Endothelial cell of umbilical vein (primary cell): ENCODE measurements at regions not wholly inside any gene's neighbourhood (a gene's known extent, or its start where the extent isn't known, plus 50 kb on each side); places are given as distances from the start of the nearest gene placed in this dataset.

Experiments
- BruUV-seq: library from RNA; stranded (reverse); fragments of 400-500 nt; replicated peaks from 2 replicates; lab custom pipeline; 2021; lab: Mats Ljungman, UMichigan
- CTCF ChIA-PET: fragments of 300-600, 350-600 bp; sonication (Branson Sonifier 250); formaldehyde crosslinking; loops from one replicate; lab custom pipeline; 2021; ENCODE audit warnings: antibody characterized with exemption, inconsistent platforms; lab: Charles Lee
- POLR2A ChIA-PET: fragments of 300-600, 350-600 bp; sonication (Branson Sonifier 250); formaldehyde crosslinking; loops from one replicate; lab custom pipeline; 2021; ENCODE audit warnings: antibody characterized with exemption, inconsistent platforms; lab: Charles Lee
- DNase-seq: peaks from one replicate; pipeline ENCODE4 v3.0.0-alpha.2; 2011; ENCODE audit warnings: low read depth, low spot score
- FAIRE-seq: peaks from 2 replicates; lab custom pipeline; 2011; peaks lifted over from hg19 to GRCh38; lab: Jason Lieb, UNC
- H2AFZ ChIP-seq: 2 replicates; pipeline ENCODE4 v1.6.0; 2012; ENCODE audit warnings: low read depth, low read length, control low read depth, inconsistent platforms
- H3K27ac ChIP-seq: 2 replicates; pipeline ENCODE4 v1.5.1; 2011; ENCODE audit warnings: low read depth, mild to moderate bottlenecking, control low read depth, low read length, moderate library complexity; ENCODE audit not compliant: insufficient read depth
- H3K27me3 ChIP-seq, 2 experiments: 2 replicates each; pipeline versions ENCODE4 v1.6.0 to v1.6.1; 2011; ENCODE audit warnings: low read length in 2 of 2, mixed read lengths in 1 of 2; ENCODE audit not compliant: control insufficient read depth in 2 of 2, insufficient read depth in 2 of 2
- H3K36me3 ChIP-seq, 2 experiments: 2 replicates in 1 of 2; 3 replicates in 1 of 2; pipeline ENCODE4 v1.5.1; 2011; ENCODE audit warnings: low read length in 2 of 2, mild to moderate bottlenecking in 1 of 2, moderate library complexity in 1 of 2; ENCODE audit not compliant: control insufficient read depth in 2 of 2, insufficient read depth in 2 of 2; ENCODE audit errors: extremely low read depth in 1 of 2
- H3K4me1 ChIP-seq: 3 replicates; pipeline ENCODE4 v1.5.1; 2011; ENCODE audit warnings: mild to moderate bottlenecking, low read length; ENCODE audit not compliant: control insufficient read depth, insufficient read depth; ENCODE audit errors: extremely low read depth
- H3K4me2 ChIP-seq: 2 replicates; pipeline ENCODE4 v1.6.1; 2011; ENCODE audit warnings: low read length, control low read depth, mixed read lengths; ENCODE audit not compliant: insufficient read depth
- H3K4me3 ChIP-seq, 3 experiments: fragments of 200-600 bp in 1 of 3; sonication (generic), shearing (Covaris generic) in 1 of 3; replicated peaks in 1 of 3; 2 replicates each; pipeline ENCODE4 v1.5.1; 2011 to 2016; ENCODE audit warnings: control low read depth in 3 of 3, low read length in 3 of 3, mild to moderate bottlenecking in 2 of 3, inconsistent platforms in 1 of 3, low read depth in 1 of 3, moderate library complexity in 1 of 3; ENCODE audit not compliant: insufficient read depth in 1 of 3
- H3K79me2 ChIP-seq: 2 replicates; pipeline ENCODE4 v1.6.0; 2012; ENCODE audit warnings: low read length, inconsistent platforms; ENCODE audit not compliant: control insufficient read depth, insufficient read depth
- H3K9ac ChIP-seq: replicated peaks from 2 replicates; pipeline ENCODE3; 2011; ENCODE audit warnings: low read length, control low read depth; ENCODE audit not compliant: insufficient read depth; ENCODE audit errors: extremely low read depth
- H3K9me1 ChIP-seq: replicated peaks from 3 replicates; pipeline ENCODE4 v1.6.0; 2011; ENCODE audit warnings: mild to moderate bottlenecking, low read length; ENCODE audit not compliant: control insufficient read depth, insufficient read depth; ENCODE audit errors: extremely low read depth
- H3K9me3 ChIP-seq: replicated peaks from 2 replicates; pipeline ENCODE4 v1.5.1; 2012; ENCODE audit warnings: low read length, inconsistent platforms; ENCODE audit not compliant: control insufficient read depth, insufficient read depth
- H4K20me1 ChIP-seq: replicated peaks from 2 replicates; pipeline ENCODE3; 2011; ENCODE audit warnings: mild to moderate bottlenecking, low read length; ENCODE audit not compliant: control insufficient read depth, insufficient read depth; ENCODE audit errors: extremely low read depth
- CTCF ChIP-seq, 2 donors: IDR thresholded peaks; 1 replicate in 1 of 2; 2 replicates in 1 of 2; pipeline ENCODE4 v1.5.1; 2011; ENCODE audit warnings: low read length in 2 of 2, mild to moderate bottlenecking in 2 of 2, moderate library complexity in 2 of 2, control low read depth in 1 of 2, inconsistent platforms in 1 of 2, low read depth in 1 of 2; ENCODE audit not compliant: insufficient read depth in 1 of 2; ENCODE audit errors: extremely low read depth in 1 of 2
- EZH2 ChIP-seq: IDR thresholded peaks from 2 replicates; pipeline ENCODE4 v1.6.1; 2012; ENCODE audit warnings: borderline replicate concordance, low read depth, mild to moderate bottlenecking, moderate library complexity, low read length, inconsistent platforms; ENCODE audit not compliant: severe bottlenecking
- FOS ChIP-seq: IDR thresholded peaks from 2 replicates; pipeline ENCODE4 v1.6.1; 2011; ENCODE audit warnings: mild to moderate bottlenecking, low read length, moderate library complexity, borderline replicate concordance; ENCODE audit not compliant: insufficient read depth
- GATA2 ChIP-seq: IDR thresholded peaks from 2 replicates; pipeline ENCODE4 v1.7.0; 2011; ENCODE audit warnings: low read depth, mild to moderate bottlenecking, moderate library complexity, mixed read lengths, low read length; ENCODE audit not compliant: insufficient read length, insufficient read depth
- JUN ChIP-seq: IDR thresholded peaks from 2 replicates; pipeline ENCODE4 v1.6.1; 2011; ENCODE audit warnings: borderline replicate concordance, low read depth; ENCODE audit not compliant: insufficient read length, insufficient read depth
- MAX ChIP-seq: IDR thresholded peaks from 2 replicates; pipeline ENCODE4 v1.6.1; 2011; ENCODE audit not compliant: insufficient read depth, insufficient read length
- MYC ChIP-seq: IDR thresholded peaks from one replicate; pipeline ENCODE4 v1.6.1; 2011; ENCODE audit warnings: mild to moderate bottlenecking, low read depth, low read length
- POLR2A ChIP-seq: IDR thresholded peaks from 2 replicates; pipeline ENCODE4 v1.6.1; 2012; ENCODE audit warnings: low read depth, mild to moderate bottlenecking, control low read depth, low read length
- POLR2AphosphoS5 ChIP-seq: IDR thresholded peaks from 2 replicates; pipeline ENCODE4 v1.6.1; 2012; ENCODE audit warnings: low read depth, mild to moderate bottlenecking, control low read depth, low read length, moderate library complexity; ENCODE audit not compliant: insufficient read depth
- dilution Hi-C: fragments of 300-500 bp; cut with MboI; formaldehyde crosslinking; loops from one replicate; pipeline ENCODE4 v1.15.0; 2019; ENCODE audit warnings: low sequenced_read_pairs; ENCODE audit not compliant: extremely low pct_ligation_motif_present
- intact Hi-C: fragments of 100-400 bp; cut with micrococcal nuclease; formaldehyde crosslinking; loops from one replicate; pipeline ENCODE4 v1.10.0; 2022

GRCh38 chr6:106803188-106803587 lies 171.3 kb downstream of the CD24 start:
- ChIA-PET CTCF (no interaction called here), POLR2A (no interaction called here)

More at GRCh38 chr6:106803188-106803587, 171.3 kb downstream of the CD24 start:
- H3K4me1 ChIP-seq: no peaks in the 10 kb centered on the region
- intact Hi-C loops: no loop called here
- TF ChIP-seq MAX (no peak), MYC (no peak), POLR2AphosphoS5 (no peak), GATA2 (no peak), CTCF (IDR thresholded peaks at IDR 0.05; ENCODE audit: extremely low read depth in 1 of 2, insufficient read depth in 1 of 2, low read depth in 1 of 2, low read length in 2 of 2) (no peak), JUN (no peak), EZH2 (no peak), POLR2A (no peak), FOS (no peak)
- no peaks in the 10 kb centered on the region for H3K9me3 ChIP-seq
- no TSS peak for BruUV-seq
- H3K79me2 ChIP-seq: no peaks in the 10 kb centered on the region
- H3K9me1 ChIP-seq: no peaks in the 10 kb centered on the region
- no peaks in the 10 kb centered on the region for H4K20me1 ChIP-seq
- H2AFZ ChIP-seq: no peak overlapping the region
- FAIRE-seq (no peak), DNase-seq (no peak)
- H3K36me3 ChIP-seq: no peaks in the 10 kb centered on the region
- no peak overlapping the region for H3K4me3 ChIP-seq
- H3K27me3 ChIP-seq: no peaks in the 10 kb centered on the region
- H3K9ac ChIP-seq: no peak overlapping the region
- H3K27ac ChIP-seq: no peak overlapping the region
- no peak overlapping the region for H3K4me2 ChIP-seq
- dilution Hi-C loops: no loop called here
